Ovary (tissue), 3 donors: ENCODE measurements at regions not wholly inside any gene's neighbourhood (a gene's known extent, or its start where the extent isn't known, plus 50 kb on each side); places are given as distances from the start of the nearest gene placed in this dataset.

Source experiments
- EP300 ChIP-seq: sonication (generic); formaldehyde crosslinking; IDR thresholded peaks from one replicate; pipeline ENCODE4 v1.6.1; 2017; ENCODE audit warnings: antibody characterized with exemption
- POLR2A ChIP-seq: fragments of 450-650 bp; IDR thresholded peaks from one replicate; pipeline ENCODE4 v1.6.1; 2017; ENCODE audit warnings: antibody characterized with exemption, mild to moderate bottlenecking, moderate library complexity
- TF ChIP-seq, protein P1 (sequence below), 3 donors: fragments of 450-650 bp in 2 of 3; fragments of 200-600 bp in 1 of 3; IDR thresholded peaks; one replicate each; pipeline versions ENCODE4 v1.5.1 to v1.8.0; 2016 to 2022; ENCODE audit warnings: antibody characterized with exemption in 3 of 3, mild to moderate bottlenecking in 1 of 3
- donor health status: DM: no; HTN: no; CAD: no.

DNA sequence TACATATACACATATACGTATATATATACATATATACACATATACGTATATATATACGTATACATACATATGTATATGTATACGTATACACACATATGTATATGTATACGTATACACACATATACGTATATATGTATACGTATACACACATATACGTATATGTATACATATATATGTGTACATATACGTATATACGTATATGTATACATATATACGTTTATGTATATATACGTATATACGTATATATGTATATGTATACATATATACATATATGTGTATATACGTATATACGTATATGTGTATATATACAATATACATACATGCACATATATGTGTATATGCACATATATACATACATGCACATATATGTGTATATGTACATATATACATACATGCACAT lies 396.2 kb upstream of the DUSP10 start:
- TF ChIP-seq, protein P1, sequence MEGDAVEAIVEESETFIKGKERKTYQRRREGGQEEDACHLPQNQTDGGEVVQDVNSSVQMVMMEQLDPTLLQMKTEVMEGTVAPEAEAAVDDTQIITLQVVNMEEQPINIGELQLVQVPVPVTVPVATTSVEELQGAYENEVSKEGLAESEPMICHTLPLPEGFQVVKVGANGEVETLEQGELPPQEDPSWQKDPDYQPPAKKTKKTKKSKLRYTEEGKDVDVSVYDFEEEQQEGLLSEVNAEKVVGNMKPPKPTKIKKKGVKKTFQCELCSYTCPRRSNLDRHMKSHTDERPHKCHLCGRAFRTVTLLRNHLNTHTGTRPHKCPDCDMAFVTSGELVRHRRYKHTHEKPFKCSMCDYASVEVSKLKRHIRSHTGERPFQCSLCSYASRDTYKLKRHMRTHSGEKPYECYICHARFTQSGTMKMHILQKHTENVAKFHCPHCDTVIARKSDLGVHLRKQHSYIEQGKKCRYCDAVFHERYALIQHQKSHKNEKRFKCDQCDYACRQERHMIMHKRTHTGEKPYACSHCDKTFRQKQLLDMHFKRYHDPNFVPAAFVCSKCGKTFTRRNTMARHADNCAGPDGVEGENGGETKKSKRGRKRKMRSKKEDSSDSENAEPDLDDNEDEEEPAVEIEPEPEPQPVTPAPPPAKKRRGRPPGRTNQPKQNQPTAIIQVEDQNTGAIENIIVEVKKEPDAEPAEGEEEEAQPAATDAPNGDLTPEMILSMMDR (IDR thresholded peaks at IDR 0.05): no peak
- no peak for TF ChIP-seq POLR2A
- TF ChIP-seq EP300: no peak
